Lower lobe of right lung (tissue), 2 donors: ENCODE measurements at regions not wholly inside any gene's neighbourhood (a gene's known extent, or its start where the extent isn't known, plus 50 kb on each side); places are given as distances from the start of the nearest gene placed in this dataset.

Experiments
- ATAC-seq, 2 donors: fragments of 200-7000 bp; cut with Tn5 transposase; one replicate each; pipeline ENCODE4 v1.9.1; 2020 to 2022; ENCODE audit warnings: mild to moderate bottlenecking in 2 of 2, moderate library complexity in 2 of 2
- DNase-seq: peaks from one replicate; pipeline ENCODE4 v3.0.0-alpha.2; 2020
- H3K27ac ChIP-seq: fragments of 200-600 bp; one replicate; pipeline ENCODE4 v1.8.0; 2022
- H3K27me3 ChIP-seq: fragments of 200-600 bp; one replicate; pipeline ENCODE4 v1.8.0; 2022; ENCODE audit warnings: low read depth
- H3K36me3 ChIP-seq: fragments of 200-600 bp; one replicate; pipeline ENCODE4 v1.8.0; 2022; ENCODE audit warnings: mild to moderate bottlenecking
- H3K4me1 ChIP-seq: fragments of 200-600 bp; one replicate; pipeline ENCODE4 v1.8.0; 2022
- H3K4me3 ChIP-seq: fragments of 200-600 bp; one replicate; pipeline ENCODE4 v1.8.0; 2022; ENCODE audit warnings: mild to moderate bottlenecking
- H3K9me3 ChIP-seq: fragments of 200-600 bp; one replicate; pipeline ENCODE4 v1.8.0; 2022
- intact Hi-C: fragments of 100-400 bp; cut with DNase I; formaldehyde crosslinking; loops from one replicate; pipeline ENCODE4 v1.11.0; 2022
- TF ChIP-seq, protein P1 (sequence below): fragments of 200-600 bp; IDR thresholded peaks from one replicate; pipeline ENCODE4 v1.8.0; 2022; ENCODE audit warnings: antibody characterized with exemption, mild to moderate bottlenecking
- donor health status: DM: no; HTN: yes; CAD: no; lungs with severe emphysema.

DNA sequence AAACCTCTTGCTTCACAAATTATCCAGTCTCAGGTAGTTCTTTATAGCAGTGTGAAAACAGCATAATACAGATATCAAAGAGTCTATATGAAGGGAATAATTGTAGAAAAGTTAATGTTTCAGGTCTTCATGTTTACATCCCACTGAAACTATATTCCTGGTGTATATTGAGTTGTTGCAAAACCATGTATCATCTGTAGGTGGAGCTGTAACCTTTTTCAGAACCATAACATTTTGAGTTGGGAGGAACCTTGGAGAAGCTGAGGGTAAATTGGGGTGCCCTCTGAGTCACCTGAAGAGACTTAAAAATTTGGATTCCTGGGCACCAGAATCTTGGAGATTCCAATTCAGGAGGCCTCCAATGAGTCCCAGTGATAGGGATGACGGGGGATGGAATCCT is 51.9 kb upstream of the TAPT1 start:
- Histone ChIP-seq H3K27me3 (no peaks in the 10 kb centered on the region), H3K27ac (no peak overlapping the region), H3K9me3 (peaks cover 11% of the 10 kb centered on the region), H3K36me3 (no peaks in the 10 kb centered on the region), H3K4me3 (no peak overlapping the region), H3K4me1 (no peaks in the 10 kb centered on the region)
- intact Hi-C loops, result no loop called here
- TF ChIP-seq, protein P1, sequence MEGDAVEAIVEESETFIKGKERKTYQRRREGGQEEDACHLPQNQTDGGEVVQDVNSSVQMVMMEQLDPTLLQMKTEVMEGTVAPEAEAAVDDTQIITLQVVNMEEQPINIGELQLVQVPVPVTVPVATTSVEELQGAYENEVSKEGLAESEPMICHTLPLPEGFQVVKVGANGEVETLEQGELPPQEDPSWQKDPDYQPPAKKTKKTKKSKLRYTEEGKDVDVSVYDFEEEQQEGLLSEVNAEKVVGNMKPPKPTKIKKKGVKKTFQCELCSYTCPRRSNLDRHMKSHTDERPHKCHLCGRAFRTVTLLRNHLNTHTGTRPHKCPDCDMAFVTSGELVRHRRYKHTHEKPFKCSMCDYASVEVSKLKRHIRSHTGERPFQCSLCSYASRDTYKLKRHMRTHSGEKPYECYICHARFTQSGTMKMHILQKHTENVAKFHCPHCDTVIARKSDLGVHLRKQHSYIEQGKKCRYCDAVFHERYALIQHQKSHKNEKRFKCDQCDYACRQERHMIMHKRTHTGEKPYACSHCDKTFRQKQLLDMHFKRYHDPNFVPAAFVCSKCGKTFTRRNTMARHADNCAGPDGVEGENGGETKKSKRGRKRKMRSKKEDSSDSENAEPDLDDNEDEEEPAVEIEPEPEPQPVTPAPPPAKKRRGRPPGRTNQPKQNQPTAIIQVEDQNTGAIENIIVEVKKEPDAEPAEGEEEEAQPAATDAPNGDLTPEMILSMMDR, result no peak
- ATAC-seq (no peak), DNase-seq (no peak)
